ENCODE measurements at regions not wholly inside any gene's neighbourhood (a gene's known extent, or its start where the extent isn't known, plus 50 kb on each side); places are given as distances from the start of the nearest gene placed in this dataset.

- TF ChIP-seq CTCF (IDR thresholded peaks at IDR 0.05; ENCODE audit: low read depth, low read length): no peak
- no peak for DNase-seq
- H3K36me3 ChIP-seq: no peaks in the 10 kb centered on the region
- H3K4me3 ChIP-seq (ENCODE audit: low read depth, low read length): no peak overlapping the region
- H3K27me3 ChIP-seq (ENCODE audit: insufficient read depth, low read depth, severe bottlenecking): no peaks in the 10 kb centered on the region
- H3K9me3 ChIP-seq (ENCODE audit: severe bottlenecking): no peaks in the 10 kb centered on the region
- H3K27ac ChIP-seq: no peak overlapping the region
Measured at GRCh38 chr1:208821939-208822338, 577.8 kb upstream of the PLXNA2 start.

GRCh38 chr1:208825300-208825699 lies 581.1 kb upstream of the PLXNA2 start:
- no peak overlapping the region for H3K27ac ChIP-seq
- no peaks in the 10 kb centered on the region for H3K36me3 ChIP-seq
- no peak overlapping the region for H3K4me3 ChIP-seq (ENCODE audit: low read depth, low read length)
- no peak for TF ChIP-seq CTCF (IDR thresholded peaks at IDR 0.05; ENCODE audit: low read depth, low read length)
- DNase-seq: no peak
- H3K27me3 ChIP-seq (ENCODE audit: insufficient read depth, low read depth, severe bottlenecking): no peaks in the 10 kb centered on the region
- no peaks in the 10 kb centered on the region for H3K9me3 ChIP-seq (ENCODE audit: severe bottlenecking)

- DNase-seq: no peak
- no peak for TF ChIP-seq CTCF (IDR thresholded peaks at IDR 0.05; ENCODE audit: low read depth, low read length)
- Histone ChIP-seq H3K9me3 (ENCODE audit: severe bottlenecking) (no peaks in the 10 kb centered on the region), H3K4me3 (ENCODE audit: low read depth, low read length) (no peak overlapping the region), H3K36me3 (no peaks in the 10 kb centered on the region), H3K27ac (no peak overlapping the region), H3K27me3 (ENCODE audit: insufficient read depth, low read depth, severe bottlenecking) (no peaks in the 10 kb centered on the region)
Measured at GRCh38 chr1:208829595-208829994, 585.4 kb upstream of the PLXNA2 start.

GRCh38 chr1:208834381-208835096 lies 590.4 kb upstream of the PLXNA2 start:
- DNase-seq: no peak
- Histone ChIP-seq H3K9me3 (ENCODE audit: severe bottlenecking) (no peaks in the 10 kb centered on the region), H3K27me3 (ENCODE audit: insufficient read depth, low read depth, severe bottlenecking) (no peaks in the 10 kb centered on the region), H3K27ac (no peak overlapping the region; the same call in 1 of the 2 replicates), H3K4me3 (ENCODE audit: low read depth, low read length) (no peak overlapping the region), H3K36me3 (no peaks in the 10 kb centered on the region)
- TF ChIP-seq CTCF (IDR thresholded peaks at IDR 0.05; ENCODE audit: low read depth, low read length): no peak

GRCh38 chr1:208835097-208835463 lies 590.9 kb upstream of the PLXNA2 start:
- H3K36me3 ChIP-seq: no peaks in the 10 kb centered on the region
- no peaks in the 10 kb centered on the region for H3K9me3 ChIP-seq (ENCODE audit: severe bottlenecking)
- H3K4me3 ChIP-seq (ENCODE audit: low read depth, low read length): no peak overlapping the region
- TF ChIP-seq CTCF (IDR thresholded peaks at IDR 0.05; ENCODE audit: low read depth, low read length): no peak
- no peak for DNase-seq
- no peak overlapping the region; the same call in 1 of the 2 replicates for H3K27ac ChIP-seq
- no peaks in the 10 kb centered on the region for H3K27me3 ChIP-seq (ENCODE audit: insufficient read depth, low read depth, severe bottlenecking)

- Histone ChIP-seq H3K9me3 (ENCODE audit: severe bottlenecking) (no peaks in the 10 kb centered on the region), H3K4me3 (ENCODE audit: low read depth, low read length) (no peak overlapping the region), H3K27me3 (ENCODE audit: insufficient read depth, low read depth, severe bottlenecking) (no peaks in the 10 kb centered on the region), H3K27ac (no peak overlapping the region), H3K36me3 (no peaks in the 10 kb centered on the region)
- TF ChIP-seq CTCF (IDR thresholded peaks at IDR 0.05; ENCODE audit: low read depth, low read length): no peak
- no peak for DNase-seq
Measured at GRCh38 chr1:208835781-208836180, 591.6 kb upstream of the PLXNA2 start.

Measured in WERI-Rb-1 (cell line).